OCI-LY1 (cell line): ENCODE measurements at regions not wholly inside any gene's neighbourhood (a gene's known extent, or its start where the extent isn't known, plus 50 kb on each side); places are given as distances from the start of the nearest gene placed in this dataset.

Experiments used
- H2AFZ ChIP-seq: fragments of 200-600 bp; sonication (generic), shearing (Covaris generic); 2 replicates; pipeline ENCODE4 v1.6.0; 2014; ENCODE audit warnings: antibody characterized with exemption, mild to moderate bottlenecking, low read length
- H3F3A ChIP-seq: fragments of 200-600 bp; sonication (generic), shearing (Covaris generic); 2 replicates; pipeline ENCODE4 v1.6.0; 2014; ENCODE audit warnings: mild to moderate bottlenecking, antibody characterized with exemption, low read length, moderate library complexity; ENCODE audit not compliant: insufficient read depth
- H3K27ac ChIP-seq: fragments of 200-600 bp; sonication (generic); 2 replicates; pipeline ENCODE4 v1.5.1; 2014; ENCODE audit warnings: low read length, mixed run types, mild to moderate bottlenecking, low read depth; ENCODE audit not compliant: poor library complexity, severe bottlenecking
- H3K27me3 ChIP-seq: fragments of 200-600 bp; sonication (generic); 2 replicates; pipeline ENCODE4 v1.6.0; 2014; ENCODE audit warnings: antibody characterized with exemption, mild to moderate bottlenecking, low read length, moderate library complexity; ENCODE audit not compliant: insufficient read depth
- H3K36me3 ChIP-seq: fragments of 200-600 bp; sonication (generic); 2 replicates; pipeline ENCODE4 v1.6.1; 2014; ENCODE audit warnings: mild to moderate bottlenecking, antibody characterized with exemption, low read length, moderate library complexity, mixed read lengths; ENCODE audit not compliant: insufficient read depth
- H3K4me1 ChIP-seq: fragments of 200-600 bp; sonication (generic); 2 replicates; pipeline ENCODE4 v1.5.1; 2014; ENCODE audit warnings: mild to moderate bottlenecking, low read length, moderate library complexity; ENCODE audit not compliant: insufficient read depth, severe bottlenecking
- H3K4me2 ChIP-seq: fragments of 200-600 bp; sonication (generic), shearing (Covaris generic); 2 replicates; pipeline ENCODE4 v1.6.1; 2014; ENCODE audit warnings: low read length
- H3K4me3 ChIP-seq: fragments of 200-600 bp; sonication (generic); 2 replicates; pipeline ENCODE4 v1.5.1; 2014; ENCODE audit warnings: low read length, low read depth, mild to moderate bottlenecking, mixed read lengths; ENCODE audit not compliant: poor library complexity, severe bottlenecking
- H3K79me2 ChIP-seq: fragments of 200-600 bp; shearing (Covaris generic); 2 replicates; pipeline ENCODE4 v1.6.1; 2016; ENCODE audit warnings: mixed run types, low read length, mixed read lengths; ENCODE audit not compliant: insufficient read depth
- H3K9ac ChIP-seq: fragments of 200-600 bp; sonication (generic), shearing (Covaris generic); 2 replicates; pipeline ENCODE4 v1.6.1; 2014; ENCODE audit warnings: mild to moderate bottlenecking, low read length, mixed read lengths
- H3K9me2 ChIP-seq: fragments of 200-600 bp; sonication (generic), shearing (Covaris generic); 2 replicates; pipeline ENCODE4 v1.6.1; 2014; ENCODE audit warnings: low read depth, mild to moderate bottlenecking, low read length, mixed read lengths
- H3K9me3 ChIP-seq: fragments of 200-600 bp; shearing (Covaris generic); 2 replicates; pipeline ENCODE4 v1.6.1; 2014; ENCODE audit warnings: low read length, mixed read lengths
- H4K20me1 ChIP-seq: fragments of 200-600 bp; sonication (generic), shearing (Covaris generic); 2 replicates; pipeline ENCODE4 v1.6.0; 2016; ENCODE audit warnings: mild to moderate bottlenecking, low read length; ENCODE audit not compliant: insufficient read depth
- CTCF ChIP-seq: fragments of 200-600 bp; sonication (generic), shearing (Covaris generic); IDR thresholded peaks from 2 replicates; pipeline ENCODE4 v1.5.1; 2017; ENCODE audit warnings: mild to moderate bottlenecking, antibody characterized with exemption, low read length, moderate library complexity, mixed read lengths
- EZH2 ChIP-seq: fragments of 200-600 bp; sonication (generic), shearing (Covaris generic); IDR thresholded peaks from 2 replicates; pipeline ENCODE4 v1.8.0; 2017; ENCODE audit warnings: borderline replicate concordance, mixed run types, mild to moderate bottlenecking, antibody characterized with exemption, low read length, moderate library complexity, mixed read lengths

- H3K4me1 ChIP-seq = no peaks in the 10 kb centered on the region
- H3K4me2 ChIP-seq = no peak overlapping the region
- H3K79me2 ChIP-seq = no peaks in the 10 kb centered on the region
- H3K27ac ChIP-seq = no peak overlapping the region
- no peaks in the 10 kb centered on the region for H3K27me3 ChIP-seq
- no peaks in the 10 kb centered on the region for H4K20me1 ChIP-seq
- H3K9me3 ChIP-seq = no peaks in the 10 kb centered on the region
- no peaks in the 10 kb centered on the region for H3K9me2 ChIP-seq
- no peak overlapping the region for H2AFZ ChIP-seq
- no peak for TF ChIP-seq EZH2
- no peak for TF ChIP-seq CTCF
- H3K36me3 ChIP-seq = no peaks in the 10 kb centered on the region
- no peak overlapping the region for H3K4me3 ChIP-seq
- H3F3A ChIP-seq = no peaks in the 10 kb centered on the region
- H3K9ac ChIP-seq = no peak overlapping the region
These were observed 219.5 kb upstream of the PHYHIPL start for GRCh38 chr10:58956926-58957325.

- no peak overlapping the region for H3K9ac ChIP-seq
- no peaks in the 10 kb centered on the region for H3K9me3 ChIP-seq
- H3K27me3 ChIP-seq = no peaks in the 10 kb centered on the region
- no peaks in the 10 kb centered on the region for H3F3A ChIP-seq
- H3K79me2 ChIP-seq = no peaks in the 10 kb centered on the region
- no peaks in the 10 kb centered on the region for H4K20me1 ChIP-seq
- no peak overlapping the region for H3K27ac ChIP-seq
- H2AFZ ChIP-seq = no peak overlapping the region
- TF ChIP-seq CTCF (no peak), EZH2 (no peak)
- H3K4me3 ChIP-seq = no peak overlapping the region
- H3K9me2 ChIP-seq = no peaks in the 10 kb centered on the region
- no peaks in the 10 kb centered on the region for H3K4me1 ChIP-seq
- H3K4me2 ChIP-seq = no peak overlapping the region
- H3K36me3 ChIP-seq = no peaks in the 10 kb centered on the region
These were observed 218.9 kb upstream of the PHYHIPL start for GRCh38 chr10:58957517-58957916.

- no peak for TF ChIP-seq EZH2
- TF ChIP-seq CTCF = peak; percentile 42
- H3K9me3 ChIP-seq = no peaks in the 10 kb centered on the region
- no peaks in the 10 kb centered on the region for H3K27me3 ChIP-seq
- no peak overlapping the region for H3K4me3 ChIP-seq
- H3K4me1 ChIP-seq = no peaks in the 10 kb centered on the region
- H3K79me2 ChIP-seq = no peaks in the 10 kb centered on the region
- no peaks in the 10 kb centered on the region for H3K36me3 ChIP-seq
- H4K20me1 ChIP-seq = no peaks in the 10 kb centered on the region
- no peaks in the 10 kb centered on the region for H3F3A ChIP-seq
- H2AFZ ChIP-seq = no peak overlapping the region
- no peaks in the 10 kb centered on the region for H3K9me2 ChIP-seq
- no peak overlapping the region for H3K4me2 ChIP-seq
- no peak overlapping the region for H3K9ac ChIP-seq
- no peak overlapping the region for H3K27ac ChIP-seq
These were observed 213.3 kb upstream of the PHYHIPL start for GRCh38 chr10:58963101-58963534.
